COLO829 (cell line): ENCODE measurements at regions not wholly inside any gene's neighbourhood (a gene's known extent, or its start where the extent isn't known, plus 50 kb on each side); places are given as distances from the start of the nearest gene placed in this dataset.

Experiments
- DNase-seq: peaks from one replicate; pipeline ENCODE4 v3.0.0; 2012; ENCODE audit warnings: low spot score

- DNase-seq: no peak
Observed at GRCh38 chr20:58162986-58163385, 65.5 kb downstream of the ANKRD60 start.

DNA sequence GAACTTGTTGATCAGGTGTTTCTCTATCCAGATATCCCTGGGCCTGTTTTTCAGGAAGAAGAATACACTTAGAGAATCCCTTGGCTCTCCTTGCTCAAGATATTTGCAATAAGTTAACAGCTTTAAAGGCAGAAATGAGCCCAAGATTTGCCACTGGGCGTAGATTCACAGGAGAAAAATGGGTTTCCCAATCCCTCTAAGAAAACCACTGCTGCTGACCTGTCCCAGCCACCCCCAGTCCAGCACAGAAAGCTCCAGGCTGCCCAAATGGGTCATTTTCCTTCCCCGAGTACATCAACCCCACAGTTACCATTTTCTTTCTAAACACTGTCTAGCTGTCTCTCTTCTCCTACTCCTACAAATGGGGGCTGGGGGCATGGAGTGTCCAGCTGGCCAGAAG, 67.3 kb downstream of the ANKRD60 start:
- DNase-seq: no peak

DNA sequence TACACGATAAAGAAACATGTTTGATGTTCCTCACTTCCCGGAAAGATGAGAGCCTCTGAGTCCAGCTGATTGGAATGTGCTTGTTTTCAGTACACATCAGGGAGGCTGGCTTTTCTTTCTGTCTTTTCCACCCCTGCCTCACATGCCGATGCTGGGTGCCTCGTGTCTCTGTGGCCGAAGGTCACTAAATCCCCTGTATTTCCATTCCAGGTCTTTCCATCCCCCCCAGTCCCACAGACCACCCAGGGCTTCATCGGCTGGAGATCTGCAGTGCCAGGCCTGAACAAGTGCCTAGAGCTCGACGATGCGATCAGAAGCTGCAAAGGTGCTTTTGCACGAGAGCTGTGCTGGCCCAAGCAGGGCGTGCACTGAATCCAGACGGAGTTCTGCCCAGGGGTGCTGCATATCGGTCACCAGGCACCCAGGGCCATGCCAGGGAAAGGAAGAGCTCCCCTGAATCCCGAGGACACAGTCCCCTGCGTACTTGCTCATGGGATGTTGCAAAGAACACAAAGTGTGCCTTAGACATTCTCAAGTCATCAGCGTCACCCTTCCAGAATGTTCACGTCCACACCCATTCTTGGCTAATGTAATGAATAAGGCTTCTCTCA, 67.9 kb downstream of the ANKRD60 start:
- DNase-seq: no peak

DNA sequence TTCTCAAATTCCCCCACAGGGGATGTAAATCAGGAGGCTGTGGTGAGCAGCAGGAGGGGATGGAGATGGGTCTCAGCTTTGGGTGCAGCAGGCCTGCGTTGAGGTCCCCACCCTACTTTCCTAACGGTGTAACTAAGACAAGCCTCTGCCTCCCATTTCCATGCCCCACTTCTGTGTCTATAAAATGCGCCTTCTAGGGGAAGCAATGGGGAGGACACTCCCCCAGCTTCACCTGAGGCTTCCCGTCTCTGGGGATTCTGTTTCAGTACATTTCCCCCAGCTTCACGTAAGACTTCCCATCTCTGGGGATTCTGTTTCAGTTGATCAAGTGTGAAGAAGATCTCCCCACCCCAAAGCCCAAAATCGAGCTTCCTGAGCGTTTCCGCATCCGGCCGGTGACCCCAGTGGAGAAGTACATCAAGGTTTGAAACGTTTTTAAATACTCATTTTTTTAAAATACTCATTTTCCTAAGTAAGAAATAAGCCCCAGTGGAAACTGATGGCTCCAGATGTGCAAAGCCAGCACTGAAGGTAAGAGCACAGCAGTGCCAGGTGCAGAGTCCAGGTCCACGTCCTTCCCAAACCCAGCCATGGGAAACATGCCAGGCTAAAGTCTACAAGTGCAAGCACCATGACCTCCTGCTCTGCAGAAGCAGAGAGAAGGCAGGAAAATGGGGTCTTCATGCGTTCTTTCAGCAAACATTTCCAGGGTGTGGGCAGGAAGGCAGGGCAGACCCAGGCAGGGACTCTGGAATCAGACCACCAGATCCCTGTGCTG, 73.1 kb downstream of the ANKRD60 start:
- DNase-seq: no peak

- DNase-seq: no peak
Observed at GRCh38 chr20:58154113-58154512, 74.3 kb downstream of the ANKRD60 start.

DNA sequence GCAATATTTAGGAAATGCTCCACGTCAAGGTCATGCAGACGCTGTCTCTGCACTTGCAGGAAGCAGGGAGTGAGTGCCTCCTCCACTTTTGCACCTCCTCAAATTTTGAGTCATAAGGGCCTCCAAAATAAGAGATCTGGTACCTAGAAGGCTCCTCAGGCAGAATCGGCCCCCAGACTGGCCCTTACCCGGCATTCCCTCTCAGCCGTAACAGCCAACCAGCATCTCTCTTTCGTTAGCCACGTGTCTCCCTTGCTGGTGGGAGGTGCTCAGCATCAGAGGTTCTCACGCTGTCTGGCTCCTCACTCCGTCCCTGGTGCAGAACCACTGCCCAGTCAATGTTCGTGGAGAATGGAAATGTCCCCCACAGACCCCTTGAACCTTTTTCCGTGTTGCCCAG, 75.3 kb downstream of the ANKRD60 start:
- DNase-seq: no peak

DNA sequence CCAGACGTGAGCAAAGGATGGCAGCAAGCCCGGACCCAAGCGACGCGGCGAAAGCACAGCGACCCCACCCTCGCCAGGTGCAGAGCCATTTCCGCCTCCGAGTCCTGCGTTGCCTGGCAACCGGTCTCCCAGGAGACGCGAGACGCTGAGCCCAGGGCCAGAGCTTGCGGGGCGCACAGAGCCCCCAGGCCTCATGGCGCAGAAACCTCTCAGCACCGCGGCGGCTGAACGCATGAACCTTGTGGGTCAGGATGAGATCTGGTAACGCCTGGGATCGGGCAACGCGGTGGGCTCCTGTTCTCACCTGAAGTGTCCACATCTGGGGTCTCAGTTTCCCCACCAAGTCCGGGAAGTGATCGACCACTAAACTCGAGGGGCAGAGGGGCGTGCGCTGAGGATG, 77.7 kb downstream of the ANKRD60 start:
- no peak for DNase-seq

- no peak for DNase-seq
Observed at GRCh38 chr20:58149437-58150091, 78.9 kb downstream of the ANKRD60 start.

GRCh38 chr20:58148891-58149290, 79.6 kb downstream of the ANKRD60 start:
- no peak for DNase-seq

GRCh38 chr20:58147628-58148370, 80.7 kb downstream of the ANKRD60 start:
- no peak for DNase-seq

- no peak for DNase-seq
Observed at GRCh38 chr20:58146746-58147140, 81.7 kb downstream of the ANKRD60 start.

DNA sequence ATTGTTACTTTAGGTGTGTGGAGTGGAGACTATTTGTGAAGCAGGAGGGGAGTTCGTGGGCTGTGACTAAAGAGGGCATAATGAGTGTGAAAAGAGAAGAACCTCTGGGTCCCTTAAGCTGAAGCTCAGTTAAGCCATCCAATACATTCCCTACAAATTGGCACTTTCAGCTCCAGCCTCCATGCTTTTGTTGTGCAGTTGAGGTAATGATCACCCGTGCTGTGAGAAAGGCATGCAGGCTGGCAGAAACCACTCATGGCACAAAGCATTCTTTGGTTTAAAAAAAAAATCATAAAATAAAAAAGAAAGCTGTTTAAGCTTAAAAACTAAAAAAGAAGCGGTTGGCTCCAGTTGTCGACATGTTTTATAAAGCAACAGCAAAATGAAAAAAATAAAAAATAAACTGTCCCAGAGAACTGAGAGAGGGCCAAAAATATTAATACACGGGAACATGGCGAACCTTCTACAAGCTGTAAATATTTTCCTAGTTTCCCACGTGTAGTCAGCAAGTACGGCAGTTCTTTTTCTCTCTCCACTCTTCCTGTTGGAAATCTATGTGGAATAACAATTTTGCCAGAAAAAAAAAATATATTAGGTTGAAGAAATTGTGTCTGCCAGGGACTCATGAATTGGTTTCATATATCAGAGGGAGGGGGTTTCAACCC, 82.2 kb downstream of the ANKRD60 start:
- DNase-seq: no peak

DNA sequence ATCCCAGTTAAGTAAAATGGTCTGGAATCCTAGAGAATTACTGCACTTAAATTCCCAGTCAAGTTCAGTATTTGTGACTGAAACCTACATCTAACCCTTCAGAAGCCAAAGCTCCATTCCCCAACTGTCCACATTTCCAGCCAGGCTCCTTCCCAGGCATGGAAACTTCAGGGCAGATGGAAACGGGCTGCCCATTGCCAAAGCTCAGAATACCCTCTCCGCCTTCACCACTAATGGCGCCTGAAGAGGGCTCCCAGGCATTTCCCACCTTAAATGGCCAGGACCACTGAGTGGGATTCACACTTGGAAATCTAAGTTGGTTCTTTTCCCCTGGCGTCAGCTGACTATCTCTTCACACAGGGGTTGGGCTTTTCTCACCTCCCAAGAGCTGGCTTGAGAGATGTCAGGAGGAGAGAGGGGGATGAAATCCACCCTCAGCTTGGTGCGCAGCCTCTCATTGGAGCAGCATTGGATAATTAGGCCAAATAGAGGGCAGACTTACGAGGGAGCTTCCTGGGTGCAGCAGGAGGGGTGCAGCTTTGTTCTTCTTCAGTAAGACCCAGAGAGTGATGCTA, 82.9 kb downstream of the ANKRD60 start:
- no peak for DNase-seq

DNA sequence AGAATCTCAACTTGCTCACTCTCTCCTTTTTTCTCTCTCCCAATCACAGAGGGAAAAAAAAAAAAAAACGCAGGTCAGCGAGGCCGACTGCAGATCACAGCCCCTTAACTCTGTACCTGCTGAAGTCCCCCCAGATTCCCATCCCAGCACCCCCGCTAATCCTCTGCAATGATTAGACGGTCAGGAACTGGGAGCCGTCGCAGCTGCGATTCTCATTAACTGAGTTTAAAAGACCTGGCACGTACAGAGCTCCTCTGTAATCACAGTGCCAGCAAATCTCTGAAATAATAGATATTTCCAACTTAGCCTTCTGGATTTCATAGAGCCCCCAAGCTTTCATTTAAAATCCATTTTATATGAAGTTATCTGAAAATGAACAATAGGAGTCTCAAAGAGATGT, 84.4 kb downstream of the ANKRD60 start:
- no peak for DNase-seq

DNA sequence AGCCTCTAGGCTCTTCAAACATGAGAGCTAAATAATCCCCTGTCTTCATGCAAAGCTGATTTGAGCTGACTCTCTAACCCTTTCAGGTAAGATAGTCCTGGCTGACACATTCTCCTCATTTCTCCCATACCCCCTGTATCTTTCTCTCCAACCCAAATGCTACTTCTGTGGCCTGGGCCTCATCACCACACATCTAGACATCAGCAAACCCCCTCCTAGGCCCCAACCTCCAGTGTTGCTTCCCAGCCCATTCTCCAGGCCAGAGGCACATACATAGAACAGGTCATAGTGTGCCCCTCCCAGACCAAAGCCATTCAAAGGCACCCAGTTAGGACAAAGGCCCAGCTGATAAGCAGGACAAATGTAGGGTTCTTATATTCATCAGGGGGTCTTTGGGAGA, 84.9 kb downstream of the ANKRD60 start:
- no peak for DNase-seq

DNA sequence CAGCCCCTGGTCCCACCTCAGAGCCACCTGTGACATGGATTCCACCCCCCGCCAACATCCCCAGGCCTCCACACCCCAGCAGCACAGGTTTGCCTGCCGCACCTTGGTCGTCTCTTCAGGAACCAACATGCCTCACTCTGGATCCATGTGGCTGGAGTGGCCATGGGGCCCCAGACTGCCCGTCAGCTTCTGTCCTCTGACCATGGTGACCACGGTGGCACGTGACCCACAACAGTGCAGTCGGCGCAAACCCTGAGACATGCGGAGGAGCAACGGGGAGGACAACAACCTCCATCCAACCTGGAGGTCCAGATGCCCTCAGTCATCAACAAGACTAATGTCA, 85.6 kb downstream of the ANKRD60 start:
- no peak for DNase-seq

DNA sequence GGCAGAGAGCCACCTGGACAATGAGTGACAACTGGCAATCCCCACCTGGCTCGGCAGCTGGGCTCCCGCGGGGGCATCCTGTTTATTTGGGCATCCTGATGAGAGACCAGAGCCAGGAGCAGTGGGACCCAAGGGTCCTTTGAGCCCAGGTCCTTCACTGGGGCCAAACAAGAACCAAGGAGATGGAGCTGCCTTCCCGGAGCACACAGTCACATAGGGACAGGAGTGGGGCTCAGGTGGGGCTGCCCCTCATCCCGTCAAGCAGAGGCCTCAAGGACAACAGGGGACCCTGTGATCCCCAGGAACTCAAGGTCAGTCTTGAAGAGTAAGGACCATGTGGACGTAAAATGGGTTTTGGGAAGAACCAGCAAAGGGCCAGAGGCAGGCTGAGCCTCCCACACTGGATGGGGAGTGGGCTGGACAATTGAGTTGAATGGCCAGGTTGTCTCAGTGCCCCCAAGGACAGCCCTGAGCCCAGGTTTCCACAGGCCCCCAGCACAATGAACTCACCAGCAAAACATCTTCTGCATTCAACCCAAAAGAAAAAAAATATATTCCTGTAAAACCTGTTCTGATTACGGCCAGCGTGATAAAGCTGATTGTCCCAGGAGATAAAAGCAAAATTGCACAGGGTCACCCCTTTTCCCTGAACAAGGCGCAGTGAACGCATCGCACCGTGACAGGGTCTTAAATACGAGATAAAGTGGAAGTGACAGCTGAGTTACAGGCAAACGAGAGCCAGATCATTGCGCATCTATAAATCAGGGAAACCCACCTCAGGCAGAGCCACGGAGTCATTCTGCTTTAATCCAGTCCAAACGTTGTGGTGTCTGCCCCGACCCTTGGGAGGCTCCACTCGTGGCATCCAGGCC, 86.2 kb downstream of the ANKRD60 start:
- DNase-seq: no peak

GRCh38 chr20:58141496-58141895, 87.0 kb downstream of the ANKRD60 start:
- DNase-seq: no peak

GRCh38 chr20:58140787-58141425, 87.5 kb downstream of the ANKRD60 start:
- no peak for DNase-seq
